ENCODE measurements at regions not wholly inside any gene's neighbourhood (a gene's known extent, or its start where the extent isn't known, plus 50 kb on each side); places are given as distances from the start of the nearest gene placed in this dataset.
"Not testable (repeated sequence)": the region's sequence is repeated elsewhere in the genome, so short reads cannot be mapped to it uniquely, and the experiment has no call there.

- no peak for DNase-seq (ENCODE audit: low read depth)
- no peak for TF ChIP-seq CTCF (IDR thresholded peaks at IDR 0.05; ENCODE audit: insufficient read depth, low read depth, low read length, missing control alignments)
- no peak overlapping the region for H3K4me3 ChIP-seq (ENCODE audit: low read depth, low read length)
Observed at GRCh38 chr5:12147513-12147912, 243.3 kb upstream of the CTNND2 start.

GRCh38 chr5:12141496-12141895 is 237.2 kb upstream of the CTNND2 start:
- DNase-seq (ENCODE audit: low read depth): no peak
- TF ChIP-seq CTCF (IDR thresholded peaks at IDR 0.05; ENCODE audit: insufficient read depth, low read depth, low read length, missing control alignments): no peak
- H3K4me3 ChIP-seq (ENCODE audit: low read depth, low read length): no peak overlapping the region

GRCh38 chr5:12133520-12133919 is 229.3 kb upstream of the CTNND2 start:
- no peak for DNase-seq (ENCODE audit: low read depth)
- TF ChIP-seq CTCF (IDR thresholded peaks at IDR 0.05; ENCODE audit: insufficient read depth, low read depth, low read length, missing control alignments): no peak
- H3K4me3 ChIP-seq (ENCODE audit: low read depth, low read length): no peak overlapping the region

GRCh38 chr5:12131020-12131419 is 226.8 kb upstream of the CTNND2 start:
- DNase-seq (ENCODE audit: low read depth); H3K4me3 ChIP-seq (ENCODE audit: low read depth, low read length): not testable (repeated sequence)

GRCh38 chr5:12125895-12126294 is 221.6 kb upstream of the CTNND2 start:
- no peak for DNase-seq (ENCODE audit: low read depth)
- no peak overlapping the region for H3K4me3 ChIP-seq (ENCODE audit: low read depth, low read length)
- TF ChIP-seq CTCF (IDR thresholded peaks at IDR 0.05; ENCODE audit: insufficient read depth, low read depth, low read length, missing control alignments): no peak

- DNase-seq (ENCODE audit: low read depth): no peak
- no peak for TF ChIP-seq CTCF (IDR thresholded peaks at IDR 0.05; ENCODE audit: insufficient read depth, low read depth, low read length, missing control alignments)
- no peak overlapping the region for H3K4me3 ChIP-seq (ENCODE audit: low read depth, low read length)
Observed at GRCh38 chr5:12119657-12120056, 215.4 kb upstream of the CTNND2 start.

GRCh38 chr5:12114075-12114474 is 209.8 kb upstream of the CTNND2 start:
- no peak for DNase-seq (ENCODE audit: low read depth)
- H3K4me3 ChIP-seq (ENCODE audit: low read depth, low read length): no peak overlapping the region
- TF ChIP-seq CTCF (IDR thresholded peaks at IDR 0.05; ENCODE audit: insufficient read depth, low read depth, low read length, missing control alignments): no peak

- no peak for TF ChIP-seq CTCF (IDR thresholded peaks at IDR 0.05; ENCODE audit: insufficient read depth, low read depth, low read length, missing control alignments)
- no peak for DNase-seq (ENCODE audit: low read depth)
- H3K4me3 ChIP-seq (ENCODE audit: low read depth, low read length): no peak overlapping the region
Observed at GRCh38 chr5:12113062-12113461, 208.8 kb upstream of the CTNND2 start.

Data from GM12865 (cell line).